HG02623 (cell line): ENCODE measurements at regions not wholly inside any gene's neighbourhood (a gene's known extent, or its start where the extent isn't known, plus 50 kb on each side); places are given as distances from the start of the nearest gene placed in this dataset.

Experiments used
- ATAC-seq: cut with Tn5 transposase; IDR thresholded peaks from one replicate; pipeline ENCODE4 v1.9.1; 2021; ENCODE audit warnings: moderate library complexity; ENCODE audit not compliant: unreplicated experiment

DNA sequence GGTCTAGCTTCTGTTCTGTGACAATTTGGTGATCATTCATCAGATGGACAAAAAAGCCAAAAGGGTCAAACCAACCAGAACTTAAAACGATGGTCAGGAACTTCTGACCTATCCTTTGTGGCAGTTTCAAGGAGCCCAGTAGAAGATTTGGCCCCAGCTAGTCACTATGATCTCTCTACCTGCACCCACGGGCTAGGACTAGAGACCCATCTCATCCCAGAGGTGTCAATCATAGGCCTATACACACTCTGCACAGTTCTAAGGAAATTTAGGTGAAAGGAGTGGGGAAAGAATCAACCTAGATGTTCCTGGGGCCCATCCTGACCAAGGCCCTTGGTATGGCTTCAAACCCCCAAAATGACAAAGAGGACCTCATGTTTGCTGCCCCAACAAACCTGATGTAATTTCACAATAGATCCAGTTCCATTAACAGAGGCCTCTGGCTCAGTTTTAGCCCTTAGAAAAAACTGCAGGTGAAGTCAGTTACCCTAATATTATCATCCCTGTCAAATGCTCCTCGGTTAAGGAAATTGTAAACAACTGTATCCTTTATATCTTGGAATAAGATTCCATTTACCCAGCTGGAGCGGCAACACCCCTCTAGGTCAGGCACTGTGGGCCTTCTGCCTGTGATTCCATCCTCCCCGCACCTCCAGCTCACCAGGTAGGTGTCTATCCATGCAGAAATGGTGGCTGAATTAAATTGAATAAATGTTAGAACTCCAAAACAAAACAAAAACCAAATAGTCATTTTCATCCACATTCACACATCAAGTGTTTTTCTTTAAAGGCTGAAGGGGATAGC lies 138.7 kb downstream of the ENC1 start:
- no peak for ATAC-seq

DNA sequence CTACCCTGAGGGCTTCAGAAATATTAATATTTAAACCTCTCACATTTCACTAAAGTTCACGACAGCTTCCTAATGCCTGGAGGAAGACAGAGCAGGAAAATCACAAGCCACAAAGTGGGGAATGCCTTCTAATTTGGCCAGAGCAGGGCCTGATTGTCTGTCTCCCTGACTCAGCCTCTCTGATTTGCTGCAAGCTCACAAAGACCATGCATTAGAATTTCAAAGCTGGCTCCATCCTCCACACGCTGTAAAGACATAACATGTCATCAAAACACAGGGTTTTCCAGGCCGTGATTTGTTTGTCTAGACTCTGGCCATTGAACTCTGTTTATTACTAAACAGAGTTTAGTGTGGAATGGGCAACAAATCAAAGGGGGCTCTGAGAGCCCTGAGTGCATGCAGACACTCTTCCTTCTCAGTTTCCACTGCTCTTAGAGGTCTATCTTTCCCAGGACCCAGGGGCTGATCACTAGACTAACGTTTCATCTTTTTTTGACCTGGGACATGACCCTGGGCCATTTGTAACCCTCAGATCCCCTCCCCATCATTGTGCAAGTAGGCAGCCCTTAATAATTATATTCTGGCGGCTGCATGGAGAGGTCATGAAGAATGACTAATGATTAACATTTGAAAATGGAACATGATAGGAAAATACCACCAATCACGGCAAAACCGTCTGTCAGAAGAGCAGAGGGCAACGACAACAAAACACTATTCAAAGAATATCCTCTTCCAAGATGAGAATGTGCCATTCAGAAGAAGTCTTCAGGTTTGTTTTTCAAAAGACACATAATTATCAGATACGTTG lies 140.2 kb downstream of the ENC1 start:
- ATAC-seq = no peak

DNA sequence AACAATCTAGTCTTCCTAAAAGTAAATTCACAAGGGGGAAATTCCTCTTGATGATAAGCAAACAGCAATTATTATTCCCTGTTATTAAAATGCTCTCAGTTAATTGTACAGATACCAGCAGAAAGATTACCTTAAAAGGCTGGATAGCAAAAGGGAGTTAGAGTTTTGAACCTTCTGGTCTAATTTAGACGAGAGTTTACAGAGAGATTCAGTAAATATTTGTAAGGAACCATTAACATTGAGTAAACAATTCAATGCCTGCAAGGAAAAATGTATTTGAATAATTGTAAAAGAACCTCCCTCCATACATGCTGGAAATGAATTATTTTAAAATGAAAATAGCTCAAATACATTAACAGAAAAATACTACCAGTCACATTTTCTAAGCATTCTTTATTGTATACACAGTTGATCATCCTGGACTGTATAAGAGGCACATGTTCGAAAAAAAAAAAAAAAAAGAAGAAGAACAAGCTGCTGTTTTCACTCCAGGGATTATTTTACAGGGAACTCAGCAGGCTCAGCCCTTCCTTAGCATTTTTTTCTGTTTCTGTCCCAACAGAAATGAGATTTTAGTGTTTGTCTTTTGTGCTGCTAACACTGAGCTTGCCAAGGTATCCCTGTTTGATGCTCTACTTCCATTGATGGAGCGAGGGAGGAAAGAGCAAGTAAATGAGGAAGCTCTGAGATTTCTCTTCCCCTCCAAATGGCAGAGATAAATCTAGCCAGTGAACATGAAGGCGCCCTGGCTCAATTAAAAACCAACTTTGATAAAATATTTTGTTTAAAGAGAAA lies 141.1 kb downstream of the ENC1 start:
- ATAC-seq = no peak

DNA sequence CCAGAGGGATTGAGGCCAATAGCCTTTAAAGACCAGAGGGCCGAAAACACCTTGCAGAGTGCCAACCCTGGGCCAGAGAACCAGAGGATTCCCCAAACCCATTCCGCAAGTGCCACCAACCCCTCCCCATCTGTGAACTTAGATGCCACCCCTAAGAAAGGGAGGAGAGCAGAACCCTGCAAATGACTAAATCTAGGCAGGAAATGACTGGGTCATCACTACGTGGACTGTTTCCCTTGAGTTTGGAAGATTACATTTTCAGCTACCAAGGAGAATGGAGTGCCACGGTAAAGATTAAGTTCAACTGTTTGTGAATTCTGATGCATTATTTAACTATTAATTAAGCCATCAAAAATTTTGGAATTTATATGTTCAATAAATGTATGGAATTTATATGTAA lies 142.8 kb downstream of the ENC1 start:
- ATAC-seq = no peak

DNA sequence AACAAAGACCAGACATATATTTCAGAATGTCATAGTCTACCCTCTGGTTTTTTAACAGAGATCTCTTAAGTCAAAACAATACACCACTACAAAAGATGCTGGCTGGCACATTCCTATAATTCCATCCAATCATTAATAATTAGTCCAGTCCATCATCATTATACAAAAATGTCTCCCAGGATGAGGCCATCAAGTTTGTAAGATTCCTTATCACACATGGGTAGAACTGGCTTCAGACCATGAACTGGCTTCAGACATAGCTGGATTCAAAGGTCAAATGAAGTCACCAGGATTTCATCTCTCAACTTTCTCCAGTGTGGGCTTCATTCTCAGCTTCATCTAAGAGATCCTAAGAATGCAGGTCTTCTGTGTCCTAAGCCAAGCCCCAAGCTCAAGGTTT lies 147.1 kb downstream of the ENC1 start:
- ATAC-seq = no peak

DNA sequence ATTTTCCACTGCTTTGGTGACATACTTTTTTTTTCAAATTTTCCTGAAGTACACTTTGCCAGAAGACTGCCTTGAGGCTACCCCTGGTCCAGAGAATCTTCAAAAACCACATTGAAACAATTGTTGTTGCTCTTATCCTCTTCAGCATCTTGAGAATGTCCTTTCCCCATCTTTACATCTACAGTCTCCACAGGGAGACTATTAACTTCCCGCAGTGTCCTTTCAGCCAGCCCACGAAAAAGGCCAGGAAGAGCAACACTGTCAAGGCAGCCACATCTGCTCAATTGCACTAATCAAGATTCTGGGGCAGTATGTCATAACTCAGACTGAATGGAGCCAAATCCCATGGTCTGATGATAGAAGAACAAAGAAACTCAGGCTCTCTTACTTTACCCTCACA lies 148.3 kb downstream of the ENC1 start:
- no peak for ATAC-seq

DNA sequence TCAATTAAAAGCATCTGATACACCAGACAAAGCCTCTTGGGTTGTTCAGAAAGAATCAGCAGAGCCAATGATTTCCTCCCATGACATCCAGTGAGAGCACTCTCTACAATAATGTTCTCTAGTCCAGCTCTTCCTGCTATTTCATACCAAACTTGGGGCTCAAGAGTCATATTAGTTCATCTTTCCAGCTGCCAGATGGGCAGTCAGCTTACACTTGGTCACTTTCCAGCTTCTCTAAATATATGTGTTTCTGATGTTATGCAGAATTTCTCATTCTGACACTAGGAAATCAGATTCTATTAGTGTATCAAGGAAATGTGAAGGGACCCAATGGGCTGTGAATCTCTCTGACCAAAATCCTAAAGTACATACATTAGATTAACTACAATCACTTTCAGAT lies 148.9 kb downstream of the ENC1 start:
- no peak for ATAC-seq

DNA sequence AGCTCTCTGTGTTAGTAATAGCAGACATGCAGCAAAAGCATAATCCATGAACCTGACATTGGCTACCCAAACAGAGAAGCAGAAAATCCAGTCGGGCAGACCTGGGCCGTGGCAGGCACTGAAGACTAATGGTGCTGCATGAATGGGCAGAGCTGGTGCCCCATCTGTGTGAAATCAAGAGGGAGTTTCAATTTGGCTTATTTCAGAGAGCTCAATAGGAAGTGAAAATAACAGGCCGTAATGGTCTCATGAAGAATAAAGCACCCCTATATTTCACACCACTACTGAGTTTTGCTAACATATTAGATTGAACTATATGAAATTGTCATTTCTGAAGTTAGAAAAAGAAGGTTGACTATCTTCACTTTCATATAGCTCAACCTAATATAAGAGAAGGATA lies 149.7 kb downstream of the ENC1 start:
- peak; percentile 95 for ATAC-seq

DNA sequence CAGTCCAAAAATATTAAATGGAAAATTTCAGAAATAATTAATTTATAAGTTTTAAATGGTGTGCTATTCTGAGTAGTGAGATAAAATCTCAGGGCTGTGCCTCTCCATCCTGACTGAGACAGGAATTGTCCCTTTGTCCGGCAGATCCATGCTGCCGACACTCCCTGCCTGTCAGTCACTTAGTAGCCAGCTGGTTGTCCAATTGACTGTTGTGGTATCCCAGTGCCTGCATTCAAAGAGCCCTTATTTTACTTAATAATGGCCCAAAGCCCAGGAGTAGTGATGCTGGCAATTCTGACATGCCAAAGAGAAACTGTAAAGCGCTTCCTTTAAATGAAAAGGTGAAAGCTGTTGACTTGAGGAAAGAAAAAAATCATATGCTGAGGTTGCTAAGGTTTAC lies 157.5 kb downstream of the ENC1 start:
- no peak for ATAC-seq

DNA sequence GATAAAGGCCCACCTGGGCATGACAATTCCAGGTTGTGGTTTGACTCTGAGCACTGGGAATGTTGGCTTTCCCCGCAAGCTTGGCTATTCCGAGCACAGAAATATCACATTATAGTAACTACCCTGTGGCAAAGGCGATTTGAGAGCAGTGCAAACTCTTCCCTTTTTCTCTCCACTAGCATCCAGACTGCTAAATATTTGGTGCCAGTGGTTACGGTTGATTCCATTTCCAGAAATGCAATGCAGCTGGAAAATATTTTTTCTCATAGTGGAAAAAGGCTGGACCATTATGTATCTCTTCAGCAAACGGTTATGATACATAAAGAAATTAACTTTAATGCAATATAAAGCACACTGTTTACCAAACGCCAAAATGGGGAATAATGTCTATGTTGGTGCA lies 158.0 kb downstream of the ENC1 start:
- no peak for ATAC-seq

DNA sequence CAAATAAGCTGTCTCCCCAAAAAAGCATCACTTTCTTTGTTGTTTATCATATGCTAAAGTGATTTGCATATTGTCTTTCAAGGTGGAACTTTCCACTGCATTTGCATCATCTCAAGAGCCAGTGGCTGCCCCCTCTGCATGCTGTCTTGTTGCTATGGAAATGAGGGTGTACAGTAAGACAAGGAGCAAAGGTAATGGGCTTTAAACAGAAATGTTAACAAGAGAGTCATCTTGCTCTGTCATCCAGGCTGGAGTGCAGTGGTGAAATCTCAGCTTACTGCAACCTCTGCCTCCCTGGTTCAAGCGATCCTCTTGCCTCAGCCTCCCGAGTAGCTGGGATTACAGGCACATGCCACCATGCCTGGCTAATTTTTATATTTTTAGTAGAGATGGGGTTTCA lies 159.2 kb downstream of the ENC1 start:
- ATAC-seq = peak; percentile 70

DNA sequence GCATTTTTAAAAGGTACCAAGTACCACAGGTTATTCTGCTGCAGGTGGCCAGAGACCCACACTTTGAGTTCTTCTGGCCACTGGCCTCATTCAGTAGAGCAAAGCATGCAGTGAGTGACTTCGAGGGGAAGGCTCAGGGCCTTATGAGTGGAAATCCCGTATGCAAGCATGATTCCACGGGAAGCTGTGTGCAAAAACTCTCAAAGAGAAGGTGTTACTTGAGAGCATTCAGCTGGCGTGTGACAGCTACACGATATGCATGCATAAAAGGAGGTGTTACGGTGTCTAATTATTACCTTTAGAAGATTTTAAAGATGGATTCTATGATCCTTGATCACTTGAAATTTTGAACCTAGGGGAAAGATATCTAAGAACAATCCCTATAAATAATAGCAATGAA lies 160.3 kb downstream of the ENC1 start:
- no peak for ATAC-seq

DNA sequence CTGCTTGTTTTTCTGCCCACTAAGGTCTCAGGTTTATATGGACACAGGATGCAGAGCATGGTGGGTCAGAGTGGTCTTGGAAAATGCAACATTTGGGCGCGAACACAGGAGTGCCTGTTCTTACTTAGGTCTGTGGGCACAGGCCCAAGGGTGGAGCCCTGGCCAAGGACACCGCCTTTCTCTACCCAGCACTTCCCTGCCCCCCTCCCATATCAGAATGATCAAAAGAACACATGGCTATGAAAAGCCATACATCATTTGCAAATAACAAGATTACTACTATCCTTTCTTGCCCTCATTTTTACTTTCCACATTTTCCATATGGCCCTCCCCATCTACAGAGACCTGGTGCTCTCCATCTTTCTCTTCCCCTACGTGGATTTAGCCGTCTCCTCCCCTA lies 162.2 kb downstream of the ENC1 start:
- ATAC-seq = no peak

DNA sequence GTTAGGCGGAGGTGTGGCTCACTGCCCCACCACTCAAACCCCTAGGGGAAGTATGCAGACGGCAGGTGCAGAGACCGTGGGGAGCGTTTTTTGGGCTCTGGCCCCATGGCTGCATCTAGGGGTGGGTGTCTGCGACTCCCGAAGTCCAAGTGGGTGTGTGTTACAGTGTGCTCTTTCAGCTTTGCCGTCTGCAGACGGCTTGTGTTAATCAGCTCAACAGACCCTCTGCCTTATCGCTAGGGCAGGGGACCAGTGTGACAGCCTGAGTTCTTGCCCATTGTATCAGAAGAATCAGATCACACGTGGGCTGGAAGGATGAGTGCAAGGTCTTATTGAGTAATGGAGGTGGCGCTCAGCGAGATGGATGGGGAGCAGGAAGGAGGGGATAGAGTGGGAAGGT lies 162.8 kb downstream of the ENC1 start:
- no peak for ATAC-seq

DNA sequence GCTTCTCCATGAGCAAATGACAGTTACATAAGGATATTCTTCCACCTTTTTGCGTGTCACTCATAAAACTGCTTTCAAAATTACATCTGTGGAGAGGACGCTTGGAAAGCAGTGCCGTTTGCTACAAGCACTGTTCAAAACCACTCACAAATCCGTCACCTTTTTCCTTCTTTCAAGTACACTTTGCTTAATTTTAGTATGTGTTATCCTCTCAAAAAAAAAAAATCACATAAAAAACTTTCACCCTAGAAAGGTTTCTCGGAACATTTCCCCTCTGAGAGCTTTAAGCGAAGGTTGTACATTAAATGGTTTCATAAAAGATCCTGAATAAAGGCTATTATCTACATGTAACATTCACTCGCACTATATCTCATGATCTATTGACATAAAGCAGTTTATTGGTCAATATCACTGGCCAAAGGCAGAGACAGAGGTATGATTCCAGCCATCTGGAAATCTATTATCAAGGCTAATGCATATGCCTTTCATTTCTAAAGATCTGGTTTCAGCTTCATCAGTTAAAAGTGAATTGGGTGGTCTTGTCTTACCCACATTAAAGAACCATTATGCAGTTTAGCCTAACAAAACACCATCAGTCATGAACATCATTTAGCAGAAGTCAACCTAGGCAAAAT lies 163.6 kb downstream of the ENC1 start:
- no peak for ATAC-seq

DNA sequence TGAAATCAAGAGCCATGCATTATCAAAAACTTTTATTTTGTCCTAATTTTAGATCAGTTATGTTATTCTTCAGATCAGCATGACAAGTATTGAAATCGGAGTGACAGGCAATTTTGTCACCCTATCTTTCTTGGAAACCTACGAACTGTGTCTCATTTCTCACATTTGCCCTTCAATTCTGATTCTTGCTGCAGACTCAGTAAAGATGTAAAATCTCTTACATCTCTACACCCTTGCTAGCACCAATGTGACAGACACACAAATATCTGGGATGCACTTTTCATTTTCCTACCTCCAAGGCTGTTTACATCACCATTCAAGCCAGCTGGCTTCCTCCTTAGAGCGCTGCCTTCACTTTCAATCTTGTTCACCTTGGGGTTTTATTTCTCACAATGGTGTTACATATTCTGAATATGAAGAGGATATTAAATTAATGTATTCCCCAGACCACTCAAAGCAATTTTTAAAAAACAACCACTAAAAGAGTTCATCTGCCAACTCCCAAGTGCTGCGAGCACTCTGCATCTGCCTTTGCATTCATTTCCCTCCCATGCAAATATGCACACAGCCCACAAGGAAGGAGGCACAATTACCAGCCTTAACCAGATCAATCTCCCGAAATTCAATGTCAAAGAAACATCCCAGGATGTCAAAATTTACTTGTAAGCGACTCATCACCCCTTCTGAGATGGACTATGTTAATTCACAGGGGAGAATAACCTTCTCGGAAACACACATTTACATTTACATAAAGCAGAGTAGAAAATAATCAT lies 164.3 kb downstream of the ENC1 start:
- no peak for ATAC-seq

DNA sequence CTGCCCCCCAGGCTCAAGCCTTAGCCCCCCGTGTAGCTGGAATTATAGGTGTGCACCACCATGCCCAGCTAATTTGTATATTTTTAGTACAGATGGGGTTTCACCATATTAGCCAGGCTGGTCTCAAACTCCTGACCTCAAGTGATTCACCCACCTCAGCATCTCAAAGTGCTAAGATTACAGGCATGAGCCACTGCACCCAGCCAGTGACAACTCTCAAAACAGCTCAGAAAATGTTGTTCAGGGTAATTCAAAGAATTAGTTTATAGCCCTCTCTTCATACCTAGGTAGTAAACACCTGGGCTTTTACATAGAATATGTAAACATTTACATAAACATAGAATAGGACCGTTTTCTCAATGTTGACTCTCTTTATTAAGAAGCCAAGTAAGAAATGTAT lies 168.7 kb downstream of the ENC1 start:
- ATAC-seq = no peak

DNA sequence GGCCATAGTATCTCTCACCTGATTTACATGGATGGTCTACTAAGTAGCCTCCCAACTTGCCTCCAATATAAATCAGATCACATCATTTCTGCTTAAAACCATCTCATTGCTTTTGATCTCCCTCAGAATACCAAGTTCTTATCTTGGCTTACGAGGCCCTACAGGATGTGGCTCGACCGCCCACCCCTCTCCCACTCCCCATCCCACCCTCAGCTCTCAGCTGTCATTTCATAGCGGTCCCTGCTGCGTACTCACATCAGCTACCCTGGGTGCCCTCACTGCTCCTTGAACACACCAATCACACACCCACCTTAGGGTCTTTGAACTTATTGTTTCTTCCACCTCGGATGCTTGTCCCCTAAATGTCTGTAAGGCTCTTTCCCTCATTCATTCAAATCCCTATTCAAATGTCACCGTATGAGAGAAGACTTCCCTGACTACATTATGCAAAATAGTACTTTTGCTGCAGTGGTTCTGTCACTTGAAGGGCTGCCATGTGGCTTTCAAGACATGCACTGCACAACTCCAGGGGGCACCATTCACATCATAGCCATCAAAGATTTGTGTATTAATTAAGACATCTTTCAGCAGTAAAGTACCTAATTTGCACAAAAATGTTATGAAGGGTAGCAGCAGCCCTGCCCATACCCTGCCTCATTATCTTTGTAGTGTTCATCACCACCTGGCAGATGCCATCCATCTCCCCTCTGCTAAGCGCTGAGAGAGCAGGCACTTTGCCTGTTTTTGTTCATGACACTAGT lies 171.1 kb downstream of the ENC1 start:
- ATAC-seq = no peak

DNA sequence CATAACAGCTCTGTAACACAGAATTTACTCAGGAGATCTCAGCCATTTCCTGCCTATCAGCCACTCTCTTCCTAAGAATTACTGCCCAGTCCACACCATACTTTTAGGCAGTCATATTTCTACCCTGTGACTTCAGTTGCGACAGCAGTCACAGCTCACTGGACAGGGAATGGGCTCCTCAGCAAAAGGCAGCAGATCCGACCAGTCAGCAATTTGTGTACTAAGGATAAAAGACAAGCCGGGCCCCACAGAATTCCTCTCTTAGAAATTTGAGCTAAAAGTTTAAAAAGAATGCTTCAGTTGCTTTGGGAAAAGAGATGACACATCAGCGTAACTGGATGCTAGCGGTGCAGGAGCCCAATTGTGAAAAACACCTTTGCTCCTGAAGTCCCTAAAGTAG lies 172.1 kb downstream of the ENC1 start:
- ATAC-seq = no peak

DNA sequence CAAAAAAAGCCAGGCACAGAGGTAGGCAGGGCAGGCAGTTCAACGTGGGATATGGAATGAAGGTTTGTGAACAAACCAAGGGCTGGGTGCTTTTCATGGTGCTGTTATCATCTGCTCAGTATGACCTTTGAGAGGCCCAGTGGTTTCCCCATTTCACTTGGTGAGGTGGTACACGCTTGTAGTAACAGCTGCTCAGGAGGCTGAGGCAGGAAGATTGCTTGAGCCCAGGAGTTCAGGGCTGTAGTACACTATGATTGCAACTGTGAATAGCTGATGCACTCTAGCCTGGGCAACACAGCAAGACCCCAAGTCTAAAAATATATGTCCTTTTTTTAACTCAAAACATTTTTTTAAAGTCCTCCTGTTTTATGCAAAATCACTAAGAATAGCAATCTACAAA lies 174.8 kb downstream of the ENC1 start:
- no peak for ATAC-seq
